ENCODE measurements at regions not wholly inside any gene's neighbourhood (a gene's known extent, or its start where the extent isn't known, plus 50 kb on each side); places are given as distances from the start of the nearest gene placed in this dataset.
"Not testable (repeated sequence)": the region's sequence is repeated elsewhere in the genome, so short reads cannot be mapped to it uniquely, and the experiment has no call there.

GRCh38 chr3:163266731-163267130 is 1770.1 kb downstream of the OTOL1 start:
- no peak for DNase-seq

GRCh38 chr3:163261618-163262017 is 1765.0 kb downstream of the OTOL1 start:
- Histone ChIP-seq H3K27me3 (ENCODE audit: control insufficient read depth, insufficient read depth, low read length) (no peaks in the 10 kb centered on the region), H3K4me3 (ENCODE audit: insufficient read depth, low read depth, low read length) (no peak overlapping the region), H3K36me3 (replicated peaks; ENCODE audit: control insufficient read depth, insufficient read depth, low read length) (no peaks in the 10 kb centered on the region)
- no peak for DNase-seq

More at GRCh38 chr3:163266731-163267130, 1770.1 kb downstream of the OTOL1 start:
- H3K36me3 ChIP-seq (replicated peaks; ENCODE audit: control insufficient read depth, insufficient read depth, low read length): no peaks in the 10 kb centered on the region
- H3K27me3 ChIP-seq (ENCODE audit: control insufficient read depth, insufficient read depth, low read length): no peaks in the 10 kb centered on the region
- H3K4me3 ChIP-seq (ENCODE audit: insufficient read depth, low read depth, low read length): no peak overlapping the region

GRCh38 chr3:163261056-163261455 is 1764.4 kb downstream of the OTOL1 start:
- DNase-seq: no peak
- no peaks in the 10 kb centered on the region for H3K36me3 ChIP-seq (replicated peaks; ENCODE audit: control insufficient read depth, insufficient read depth, low read length)
- H3K27me3 ChIP-seq (ENCODE audit: control insufficient read depth, insufficient read depth, low read length): no peaks in the 10 kb centered on the region
- H3K4me3 ChIP-seq (ENCODE audit: insufficient read depth, low read depth, low read length): no peak overlapping the region

GRCh38 chr3:163218336-163218735 is 1721.7 kb downstream of the OTOL1 start:
- Histone ChIP-seq H3K27me3 (ENCODE audit: control insufficient read depth, insufficient read depth, low read length) (no peaks in the 10 kb centered on the region), H3K36me3 (replicated peaks; ENCODE audit: control insufficient read depth, insufficient read depth, low read length) (no peaks in the 10 kb centered on the region), H3K4me3 (ENCODE audit: insufficient read depth, low read depth, low read length) (no peak overlapping the region)
- DNase-seq: no peak

- DNase-seq: no peak
- Histone ChIP-seq H3K4me3 (ENCODE audit: insufficient read depth, low read depth, low read length) (no peak overlapping the region), H3K27me3 (ENCODE audit: control insufficient read depth, insufficient read depth, low read length) (no peaks in the 10 kb centered on the region), H3K36me3 (replicated peaks; ENCODE audit: control insufficient read depth, insufficient read depth, low read length) (no peaks in the 10 kb centered on the region)
Observed at GRCh38 chr3:163213838-163214237, 1717.2 kb downstream of the OTOL1 start.

GRCh38 chr3:163196815-163197374 is 1700.3 kb downstream of the OTOL1 start:
- no peak for DNase-seq
- H3K36me3 ChIP-seq (replicated peaks; ENCODE audit: control insufficient read depth, insufficient read depth, low read length): no peaks in the 10 kb centered on the region
- H3K27me3 ChIP-seq (ENCODE audit: control insufficient read depth, insufficient read depth, low read length): no peaks in the 10 kb centered on the region
- no peak overlapping the region for H3K4me3 ChIP-seq (ENCODE audit: insufficient read depth, low read depth, low read length)

- Histone ChIP-seq H3K36me3 (replicated peaks; ENCODE audit: control insufficient read depth, insufficient read depth, low read length) (no peaks in the 10 kb centered on the region), H3K4me3 (ENCODE audit: insufficient read depth, low read depth, low read length) (no peak overlapping the region), H3K27me3 (ENCODE audit: control insufficient read depth, insufficient read depth, low read length) (no peaks in the 10 kb centered on the region)
- no peak for DNase-seq
Observed at GRCh38 chr3:163196245-163196644, 1699.6 kb downstream of the OTOL1 start.

GRCh38 chr3:163185721-163186350 is 1689.2 kb downstream of the OTOL1 start:
- no peaks in the 10 kb centered on the region for H3K27me3 ChIP-seq (ENCODE audit: control insufficient read depth, insufficient read depth, low read length)
- DNase-seq: no peak
- H3K36me3 ChIP-seq (replicated peaks; ENCODE audit: control insufficient read depth, insufficient read depth, low read length): no peaks in the 10 kb centered on the region
- no peak overlapping the region for H3K4me3 ChIP-seq (ENCODE audit: insufficient read depth, low read depth, low read length)

GRCh38 chr3:163175970-163176369 is 1679.4 kb downstream of the OTOL1 start:
- no peak for DNase-seq
- no peaks in the 10 kb centered on the region for H3K27me3 ChIP-seq (ENCODE audit: control insufficient read depth, insufficient read depth, low read length)
- no peaks in the 10 kb centered on the region for H3K36me3 ChIP-seq (replicated peaks; ENCODE audit: control insufficient read depth, insufficient read depth, low read length)
- H3K4me3 ChIP-seq (ENCODE audit: insufficient read depth, low read depth, low read length): no peak overlapping the region

- not testable (repeated sequence) for H3K4me3 ChIP-seq (ENCODE audit: insufficient read depth, low read depth, low read length); H3K27me3 ChIP-seq (ENCODE audit: control insufficient read depth, insufficient read depth, low read length); H3K36me3 ChIP-seq (replicated peaks; ENCODE audit: control insufficient read depth, insufficient read depth, low read length); DNase-seq
Observed at GRCh38 chr3:163172513-163172912, 1675.9 kb downstream of the OTOL1 start.

- DNase-seq: no peak
- H3K36me3 ChIP-seq (replicated peaks; ENCODE audit: control insufficient read depth, insufficient read depth, low read length): no peaks in the 10 kb centered on the region
Observed at GRCh38 chr3:163166197-163166596, 1669.6 kb downstream of the OTOL1 start.

GRCh38 chr3:163159306-163159705 is 1662.7 kb downstream of the OTOL1 start:
- DNase-seq: no peak
- no peak overlapping the region for H3K4me3 ChIP-seq (ENCODE audit: insufficient read depth, low read depth, low read length)
- no peaks in the 10 kb centered on the region for H3K27me3 ChIP-seq (ENCODE audit: control insufficient read depth, insufficient read depth, low read length)
- H3K36me3 ChIP-seq (replicated peaks; ENCODE audit: control insufficient read depth, insufficient read depth, low read length): no peaks in the 10 kb centered on the region

More at GRCh38 chr3:163166197-163166596, 1669.6 kb downstream of the OTOL1 start:
- Histone ChIP-seq H3K27me3 (ENCODE audit: control insufficient read depth, insufficient read depth, low read length) (no peaks in the 10 kb centered on the region), H3K4me3 (ENCODE audit: insufficient read depth, low read depth, low read length) (no peak overlapping the region)

- Histone ChIP-seq H3K4me3 (ENCODE audit: insufficient read depth, low read depth, low read length) (no peak overlapping the region), H3K27me3 (ENCODE audit: control insufficient read depth, insufficient read depth, low read length) (no peaks in the 10 kb centered on the region), H3K36me3 (replicated peaks; ENCODE audit: control insufficient read depth, insufficient read depth, low read length) (no peaks in the 10 kb centered on the region)
- no peak for DNase-seq
Observed at GRCh38 chr3:163139600-163139999, 1643.0 kb downstream of the OTOL1 start.

- no peak for DNase-seq
- Histone ChIP-seq H3K27me3 (ENCODE audit: control insufficient read depth, insufficient read depth, low read length) (no peaks in the 10 kb centered on the region), H3K36me3 (replicated peaks; ENCODE audit: control insufficient read depth, insufficient read depth, low read length) (no peaks in the 10 kb centered on the region), H3K4me3 (ENCODE audit: insufficient read depth, low read depth, low read length) (no peak overlapping the region)
Observed at GRCh38 chr3:163138258-163138657, 1641.7 kb downstream of the OTOL1 start.

GRCh38 chr3:163132111-163132510 is 1635.5 kb downstream of the OTOL1 start:
- no peak for DNase-seq
- Histone ChIP-seq H3K36me3 (replicated peaks; ENCODE audit: control insufficient read depth, insufficient read depth, low read length) (no peaks in the 10 kb centered on the region), H3K27me3 (ENCODE audit: control insufficient read depth, insufficient read depth, low read length) (no peaks in the 10 kb centered on the region), H3K4me3 (ENCODE audit: insufficient read depth, low read depth, low read length) (no peak overlapping the region)
